Glutamatergic neuron (in vitro differentiated cells): ENCODE measurements at regions not wholly inside any gene's neighbourhood (a gene's known extent, or its start where the extent isn't known, plus 50 kb on each side); places are given as distances from the start of the nearest gene placed in this dataset.

Source experiments
- DNase-seq: peaks from one replicate; pipeline ENCODE4 v3.0.0; 2022
- H3K27ac Mint-ChIP-seq: one replicate; pipeline ENCODE4 v1.8.0; 2020; ENCODE audit warnings: mild to moderate bottlenecking, mixed read lengths, inconsistent platforms; ENCODE audit not compliant: unreplicated experiment
- H3K27me3 Mint-ChIP-seq: one replicate; pipeline ENCODE4 v1.8.0; 2020; ENCODE audit warnings: mild to moderate bottlenecking, moderate library complexity, mixed read lengths, inconsistent platforms; ENCODE audit not compliant: unreplicated experiment
- H3K36me3 Mint-ChIP-seq: one replicate; pipeline ENCODE4 v1.8.0; 2020; ENCODE audit warnings: mild to moderate bottlenecking, mixed read lengths, inconsistent platforms; ENCODE audit not compliant: unreplicated experiment
- H3K4me1 Mint-ChIP-seq: one replicate; pipeline ENCODE4 v1.8.0; 2020; ENCODE audit warnings: mild to moderate bottlenecking, low read depth, mixed read lengths, inconsistent platforms; ENCODE audit not compliant: unreplicated experiment
- H3K4me3 Mint-ChIP-seq: one replicate; pipeline ENCODE4 v1.8.0; 2020; ENCODE audit warnings: mild to moderate bottlenecking, mixed read lengths, inconsistent platforms; ENCODE audit not compliant: unreplicated experiment
- H3K9me3 Mint-ChIP-seq: one replicate; pipeline ENCODE4 v1.8.0; 2020; ENCODE audit warnings: mild to moderate bottlenecking, moderate library complexity, mixed read lengths, inconsistent platforms; ENCODE audit not compliant: unreplicated experiment
- TF ChIP-seq, protein P1 (sequence below): fragments of 200-600 bp; sonication (generic); IDR thresholded peaks from one replicate; pipeline ENCODE4 v1.5.0; 2021; ENCODE audit not compliant: partially characterized antibody, unreplicated experiment

DNA sequence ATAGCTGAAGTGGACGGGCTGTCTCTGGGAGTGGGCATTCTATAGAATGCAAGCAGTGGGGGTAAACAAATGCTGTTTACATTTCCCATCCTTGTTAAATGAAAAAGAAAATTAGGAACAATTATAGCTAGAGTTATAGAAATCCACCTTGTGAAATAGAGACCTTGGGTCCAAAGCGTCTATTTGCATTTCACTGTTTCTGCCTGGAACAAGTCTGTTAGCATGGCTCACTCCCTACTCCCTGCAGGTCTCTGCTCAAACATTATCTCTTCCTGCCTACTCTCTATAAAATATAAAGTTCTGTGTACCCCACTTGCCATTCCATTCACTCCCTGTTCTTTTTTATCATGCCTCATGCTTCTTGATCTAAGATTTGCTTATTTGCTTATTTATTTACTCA, 975.7 kb upstream of the WWC1 start:
- no peaks in the 10 kb centered on the region for H3K27me3 Mint-ChIP-seq
- no peak for DNase-seq
- no peaks in the 10 kb centered on the region for H3K4me1 Mint-ChIP-seq
- no peaks in the 10 kb centered on the region for H3K36me3 Mint-ChIP-seq
- TF ChIP-seq, protein P1, sequence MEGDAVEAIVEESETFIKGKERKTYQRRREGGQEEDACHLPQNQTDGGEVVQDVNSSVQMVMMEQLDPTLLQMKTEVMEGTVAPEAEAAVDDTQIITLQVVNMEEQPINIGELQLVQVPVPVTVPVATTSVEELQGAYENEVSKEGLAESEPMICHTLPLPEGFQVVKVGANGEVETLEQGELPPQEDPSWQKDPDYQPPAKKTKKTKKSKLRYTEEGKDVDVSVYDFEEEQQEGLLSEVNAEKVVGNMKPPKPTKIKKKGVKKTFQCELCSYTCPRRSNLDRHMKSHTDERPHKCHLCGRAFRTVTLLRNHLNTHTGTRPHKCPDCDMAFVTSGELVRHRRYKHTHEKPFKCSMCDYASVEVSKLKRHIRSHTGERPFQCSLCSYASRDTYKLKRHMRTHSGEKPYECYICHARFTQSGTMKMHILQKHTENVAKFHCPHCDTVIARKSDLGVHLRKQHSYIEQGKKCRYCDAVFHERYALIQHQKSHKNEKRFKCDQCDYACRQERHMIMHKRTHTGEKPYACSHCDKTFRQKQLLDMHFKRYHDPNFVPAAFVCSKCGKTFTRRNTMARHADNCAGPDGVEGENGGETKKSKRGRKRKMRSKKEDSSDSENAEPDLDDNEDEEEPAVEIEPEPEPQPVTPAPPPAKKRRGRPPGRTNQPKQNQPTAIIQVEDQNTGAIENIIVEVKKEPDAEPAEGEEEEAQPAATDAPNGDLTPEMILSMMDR, result no peak
- no peak overlapping the region for H3K27ac Mint-ChIP-seq
- H3K9me3 Mint-ChIP-seq, result peaks cover 3% of the 10 kb centered on the region
- H3K4me3 Mint-ChIP-seq, result no peak overlapping the region

DNA sequence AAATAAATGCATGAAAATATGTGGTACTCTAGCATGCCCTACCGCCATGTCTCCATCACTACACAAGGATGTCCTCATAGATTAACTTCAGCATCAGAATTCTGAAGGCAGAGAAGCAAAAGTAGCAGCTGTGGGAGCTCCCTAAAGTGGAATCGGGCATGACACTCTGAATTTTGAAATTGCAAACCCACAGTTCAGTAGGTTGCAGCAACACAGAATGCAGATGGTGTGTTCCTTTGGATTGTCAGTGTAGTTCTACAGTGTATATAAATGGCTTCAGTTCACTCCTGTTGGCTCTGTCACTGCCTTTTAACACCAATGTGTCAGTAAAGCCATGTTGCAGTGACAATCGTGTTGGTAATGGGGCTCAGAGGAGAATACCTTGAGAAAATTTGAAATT, 973.6 kb upstream of the WWC1 start:
- TF ChIP-seq, protein P1, result no peak
- H3K27ac Mint-ChIP-seq, result no peak overlapping the region
- H3K27me3 Mint-ChIP-seq, result no peaks in the 10 kb centered on the region
- no peak for DNase-seq
- no peaks in the 10 kb centered on the region for H3K36me3 Mint-ChIP-seq
- peaks cover 1% of the 10 kb centered on the region for H3K9me3 Mint-ChIP-seq
- no peaks in the 10 kb centered on the region for H3K4me1 Mint-ChIP-seq
- no peak overlapping the region for H3K4me3 Mint-ChIP-seq

DNA sequence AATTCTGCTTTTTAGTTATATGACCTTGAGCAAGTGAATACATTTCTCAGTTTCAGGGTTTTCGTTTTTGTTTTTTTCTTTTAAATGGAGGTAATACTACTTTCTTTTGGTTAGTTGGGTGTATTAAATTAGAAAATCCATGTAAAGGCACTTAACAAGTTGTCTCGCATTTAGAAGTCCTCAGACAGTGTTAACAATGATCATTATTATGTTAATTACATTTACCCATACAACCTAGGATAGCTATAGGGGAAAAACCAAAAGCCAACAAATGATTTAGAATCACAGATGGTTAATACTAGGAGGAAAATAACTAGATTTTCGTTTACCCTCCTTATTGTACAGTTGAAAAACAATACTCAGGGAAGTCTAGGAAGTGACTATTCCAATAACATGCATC, 972.2 kb upstream of the WWC1 start:
- Mint-ChIP-seq H3K4me1 (no peaks in the 10 kb centered on the region), H3K4me3 (no peak overlapping the region), H3K9me3 (no peaks in the 10 kb centered on the region), H3K27ac (no peak overlapping the region), H3K27me3 (no peaks in the 10 kb centered on the region), H3K36me3 (no peaks in the 10 kb centered on the region)
- TF ChIP-seq, protein P1, result no peak
- no peak for DNase-seq

DNA sequence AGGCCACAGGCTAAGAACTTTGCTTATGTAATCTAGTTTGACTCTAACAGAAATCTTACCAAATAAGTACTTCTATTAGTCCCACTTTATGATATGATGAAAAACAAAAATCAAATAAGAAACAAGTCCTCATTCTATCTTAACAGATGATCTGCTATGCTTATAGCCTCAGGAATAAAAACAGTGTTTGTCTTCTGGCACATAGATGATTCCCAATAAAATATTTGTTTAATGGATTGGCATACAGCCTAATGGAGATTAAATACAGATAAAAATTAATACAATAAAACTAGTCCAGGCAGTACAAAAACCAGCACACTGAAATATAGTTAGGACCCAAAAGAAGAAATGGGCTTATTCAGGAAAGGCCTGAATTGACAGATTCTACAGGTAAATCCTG, 971.4 kb upstream of the WWC1 start:
- Mint-ChIP-seq H3K27ac (no peak overlapping the region), H3K4me3 (no peak overlapping the region), H3K36me3 (no peaks in the 10 kb centered on the region), H3K4me1 (no peaks in the 10 kb centered on the region), H3K27me3 (no peaks in the 10 kb centered on the region), H3K9me3 (no peaks in the 10 kb centered on the region)
- DNase-seq, result no peak
- TF ChIP-seq, protein P1, result no peak

DNA sequence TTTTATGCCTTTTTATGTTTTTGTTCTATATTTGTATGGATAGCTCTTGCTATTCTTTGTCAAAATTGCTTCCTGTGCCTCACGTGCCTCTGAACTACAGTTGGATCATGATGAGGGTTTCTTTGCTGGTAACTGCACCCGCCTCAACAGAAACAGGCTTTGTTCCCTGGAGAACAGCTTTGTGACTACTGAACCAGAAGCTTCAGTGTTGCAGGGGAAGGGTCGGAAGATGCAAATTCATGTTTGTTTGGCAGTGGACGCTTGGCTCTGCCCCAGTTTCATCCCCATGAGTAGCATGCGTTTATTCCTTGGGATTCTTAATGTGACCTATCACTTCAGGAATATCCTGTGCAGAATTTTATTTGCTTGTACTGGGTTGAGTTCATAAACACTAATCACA, 959.1 kb upstream of the WWC1 start:
- Mint-ChIP-seq H3K4me3 (no peak overlapping the region), H3K4me1 (peaks cover 5% of the 10 kb centered on the region), H3K27me3 (peaks cover 2% of the 10 kb centered on the region), H3K36me3 (no peaks in the 10 kb centered on the region), H3K9me3 (peaks cover 3% of the 10 kb centered on the region), H3K27ac (no peak overlapping the region)
- TF ChIP-seq, protein P1, result no peak
- DNase-seq, result no peak
